ENCODE measurements at regions not wholly inside any gene's neighbourhood (a gene's known extent, or its start where the extent isn't known, plus 50 kb on each side); places are given as distances from the start of the nearest gene placed in this dataset.

DNA sequence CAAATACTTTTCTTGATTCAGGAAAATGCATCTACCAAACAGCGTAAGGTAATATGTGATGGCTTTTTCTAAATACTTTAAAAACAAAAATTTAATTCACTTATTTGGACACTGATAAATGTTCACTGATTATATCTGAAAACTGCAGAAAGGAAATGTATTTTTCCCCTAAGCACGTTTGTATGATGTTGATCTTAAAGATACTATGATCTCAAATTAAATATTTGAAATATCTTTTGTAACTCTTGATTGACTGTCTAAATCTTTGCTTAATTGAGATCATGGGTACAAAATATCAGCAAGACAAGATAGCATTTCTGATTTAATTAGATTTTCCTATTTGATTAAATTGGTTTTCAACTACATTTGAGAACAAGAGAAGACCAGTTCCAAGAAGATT lies 281.0 kb upstream of the UGT8 start:
- POLR2A ChIA-PET: no interaction called here

GRCh38 chr4:114318309-114318708 lies 280.3 kb upstream of the UGT8 start:
- peaks cover 0 to 1% (median 0%) of the 10 kb centered on the region in 3 donors for H3K9me3 ChIP-seq (ENCODE audit: control extremely low read depth in 1 of 3, control insufficient read depth in 2 of 3, insufficient read depth in 1 of 3, low read length in 2 of 3)
- no peaks in the 10 kb centered on the region for H3K79me2 ChIP-seq (ENCODE audit: control insufficient read depth, insufficient read depth, low read length)
- no peak overlapping the region for H3K4me3 ChIP-seq (ENCODE audit: control extremely low read depth in 1 of 5, extremely low read depth in 1 of 5, insufficient read depth in 1 of 5, low read depth in 2 of 5, low read length in 4 of 5)
- POLR2A ChIA-PET: no interaction called here
- Mint-ChIP-seq H3K27me3 (no peaks in the 10 kb centered on the region), H3K9me3 (ENCODE audit: insufficient read depth) (no peaks in the 10 kb centered on the region), H3K4me1 (no peaks in the 10 kb centered on the region), H3K4me3 (no peak overlapping the region), H3K27ac (no peak overlapping the region)
- ATAC-seq (ENCODE audit: low read depth) (no peak), DNase-seq (no peak)
- H3K36me3 ChIP-seq (replicated peaks in 1 of 2; ENCODE audit: control extremely low read depth in 1 of 2, control insufficient read depth in 1 of 2, extremely low read depth in 1 of 2, insufficient read depth in 2 of 2, low read length in 1 of 2): no peaks in the 10 kb centered on the region
- CTCF ChIA-PET: no interaction called here
- H3K9ac ChIP-seq (ENCODE audit: low read length): no peak overlapping the region
- H3K4me1 ChIP-seq (ENCODE audit: control insufficient read depth in 2 of 2, insufficient read depth in 2 of 2, low read length in 2 of 2): no peaks in the 10 kb centered on the region
- intact Hi-C loops (cut with micrococcal nuclease): no loop called here
- H3K4me2 ChIP-seq (replicated peaks; ENCODE audit: low read depth, low read length, poor library complexity, severe bottlenecking): no peak overlapping the region
- no peak overlapping the region for H3K27ac ChIP-seq (ENCODE audit: low read length in 2 of 2)
- no peaks in the 10 kb centered on the region for H4K20me1 ChIP-seq (ENCODE audit: control insufficient read depth, insufficient read depth, low read length, poor library complexity, severe bottlenecking)
- TF ChIP-seq EZH2 (IDR thresholded peaks at IDR 0.05; ENCODE audit: borderline replicate concordance, insufficient read depth, low read depth, low read length, poor library complexity, severe bottlenecking): no peak
- H3K27me3 ChIP-seq (replicated peaks in 1 of 4; ENCODE audit: control extremely low read depth in 1 of 4, control insufficient read depth in 3 of 4, insufficient read depth in 4 of 4, low read length in 3 of 4): no peaks in the 10 kb centered on the region
- no peak overlapping the region for H2AFZ ChIP-seq (ENCODE audit: insufficient read depth, low read depth, low read length, poor library complexity, severe bottlenecking)

More for the DNA sequence above, 281.0 kb upstream of the UGT8 start:
- no peak for ATAC-seq (ENCODE audit: low read depth)
- no peaks in the 10 kb centered on the region for H3K36me3 ChIP-seq (replicated peaks in 1 of 2; ENCODE audit: control extremely low read depth in 1 of 2, control insufficient read depth in 1 of 2, extremely low read depth in 1 of 2, insufficient read depth in 2 of 2, low read length in 1 of 2)
- H3K4me3 ChIP-seq (ENCODE audit: control extremely low read depth in 1 of 5, extremely low read depth in 1 of 5, insufficient read depth in 1 of 5, low read depth in 2 of 5, low read length in 4 of 5): no peak overlapping the region
- no peak for DNase-seq
- CTCF ChIA-PET: no interaction called here
- H3K27me3 Mint-ChIP-seq: no peaks in the 10 kb centered on the region
- no peaks in the 10 kb centered on the region for H3K9me3 Mint-ChIP-seq (ENCODE audit: insufficient read depth)
- intact Hi-C loops (cut with micrococcal nuclease): no loop called here
- H3K9ac ChIP-seq (ENCODE audit: low read length): no peak overlapping the region
- H4K20me1 ChIP-seq (ENCODE audit: control insufficient read depth, insufficient read depth, low read length, poor library complexity, severe bottlenecking): no peaks in the 10 kb centered on the region
- H3K27ac ChIP-seq (ENCODE audit: low read length in 2 of 2): no peak overlapping the region
- no peak for TF ChIP-seq EZH2 (IDR thresholded peaks at IDR 0.05; ENCODE audit: borderline replicate concordance, insufficient read depth, low read depth, low read length, poor library complexity, severe bottlenecking)
- TF ChIP-seq, protein P1, sequence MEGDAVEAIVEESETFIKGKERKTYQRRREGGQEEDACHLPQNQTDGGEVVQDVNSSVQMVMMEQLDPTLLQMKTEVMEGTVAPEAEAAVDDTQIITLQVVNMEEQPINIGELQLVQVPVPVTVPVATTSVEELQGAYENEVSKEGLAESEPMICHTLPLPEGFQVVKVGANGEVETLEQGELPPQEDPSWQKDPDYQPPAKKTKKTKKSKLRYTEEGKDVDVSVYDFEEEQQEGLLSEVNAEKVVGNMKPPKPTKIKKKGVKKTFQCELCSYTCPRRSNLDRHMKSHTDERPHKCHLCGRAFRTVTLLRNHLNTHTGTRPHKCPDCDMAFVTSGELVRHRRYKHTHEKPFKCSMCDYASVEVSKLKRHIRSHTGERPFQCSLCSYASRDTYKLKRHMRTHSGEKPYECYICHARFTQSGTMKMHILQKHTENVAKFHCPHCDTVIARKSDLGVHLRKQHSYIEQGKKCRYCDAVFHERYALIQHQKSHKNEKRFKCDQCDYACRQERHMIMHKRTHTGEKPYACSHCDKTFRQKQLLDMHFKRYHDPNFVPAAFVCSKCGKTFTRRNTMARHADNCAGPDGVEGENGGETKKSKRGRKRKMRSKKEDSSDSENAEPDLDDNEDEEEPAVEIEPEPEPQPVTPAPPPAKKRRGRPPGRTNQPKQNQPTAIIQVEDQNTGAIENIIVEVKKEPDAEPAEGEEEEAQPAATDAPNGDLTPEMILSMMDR (IDR thresholded peaks at IDR 0.05): no peak
- H3K9me3 ChIP-seq (ENCODE audit: control extremely low read depth in 1 of 3, control insufficient read depth in 2 of 3, insufficient read depth in 1 of 3, low read length in 2 of 3): peaks cover 0 to 1% (median 0%) of the 10 kb centered on the region in 3 donors
- no peak overlapping the region for H3K27ac Mint-ChIP-seq
- H3K4me1 Mint-ChIP-seq: no peaks in the 10 kb centered on the region
- no peaks in the 10 kb centered on the region for H3K27me3 ChIP-seq (replicated peaks in 1 of 4; ENCODE audit: control extremely low read depth in 1 of 4, control insufficient read depth in 3 of 4, insufficient read depth in 4 of 4, low read length in 3 of 4)
- H3K4me3 Mint-ChIP-seq: no peak overlapping the region
- no peaks in the 10 kb centered on the region for H3K79me2 ChIP-seq (ENCODE audit: control insufficient read depth, insufficient read depth, low read length)
- WGBS (ENCODE audit: insufficient coverage): no CpG with 5 or more reads among the region's 2 CpGs
- no peak overlapping the region for H2AFZ ChIP-seq (ENCODE audit: insufficient read depth, low read depth, low read length, poor library complexity, severe bottlenecking)
- no peak overlapping the region for H3K4me2 ChIP-seq (replicated peaks; ENCODE audit: low read depth, low read length, poor library complexity, severe bottlenecking)
- H3K4me1 ChIP-seq (ENCODE audit: control insufficient read depth in 2 of 2, insufficient read depth in 2 of 2, low read length in 2 of 2): no peaks in the 10 kb centered on the region
